Activated CD8-positive, alpha-beta memory T cell treated with anti-CD3 and anti-CD28 coated beads, Interleukin-2, amount 50 U/mL, for 24 hours (primary cell): ENCODE measurements at regions not wholly inside any gene's neighbourhood (a gene's known extent, or its start where the extent isn't known, plus 50 kb on each side); places are given as distances from the start of the nearest gene placed in this dataset.
"Not testable (repeated sequence)": the region's sequence is repeated elsewhere in the genome, so short reads cannot be mapped to it uniquely, and the experiment has no call there.

Experiments used
- DNase-seq: peaks from one replicate; pipeline ENCODE4 v3.0.0-alpha.2; 2020; ENCODE audit errors: extremely low read depth

- no peak for DNase-seq
Observed at GRCh38 chr7:136325578-136325977, 348.4 kb upstream of the MTPN start.

GRCh38 chr7:136325027-136325426 is 347.9 kb upstream of the MTPN start:
- no peak for DNase-seq

GRCh38 chr7:136324073-136324704 is 347.0 kb upstream of the MTPN start:
- DNase-seq = no peak

GRCh38 chr7:136312592-136312991 is 335.4 kb upstream of the MTPN start:
- no peak for DNase-seq

- no peak for DNase-seq
Observed at GRCh38 chr7:136309407-136309806, 332.2 kb upstream of the MTPN start.

- DNase-seq = no peak
Observed at GRCh38 chr7:136308230-136308629, 331.1 kb upstream of the MTPN start.

- no peak for DNase-seq
Observed at GRCh38 chr7:136303162-136303561, 326.0 kb upstream of the MTPN start.

- no peak for DNase-seq
Observed at GRCh38 chr7:136302049-136302448, 324.9 kb upstream of the MTPN start.

- DNase-seq = no peak
Observed at GRCh38 chr7:136294977-136295376, 317.8 kb upstream of the MTPN start.

GRCh38 chr7:136293841-136294391 is 316.8 kb upstream of the MTPN start:
- DNase-seq = no peak

GRCh38 chr7:136293272-136293671 is 316.1 kb upstream of the MTPN start:
- no peak for DNase-seq

- no peak for DNase-seq
Observed at GRCh38 chr7:136292365-136292764, 315.2 kb upstream of the MTPN start.

- DNase-seq = no peak
Observed at GRCh38 chr7:136290351-136290750, 313.2 kb upstream of the MTPN start.

GRCh38 chr7:136278057-136278456 is 300.9 kb upstream of the MTPN start:
- DNase-seq = no peak

- DNase-seq = no peak
Observed at GRCh38 chr7:136275794-136276193, 298.6 kb upstream of the MTPN start.

- DNase-seq = no peak
Observed at GRCh38 chr7:136274636-136275345, 297.6 kb upstream of the MTPN start.

GRCh38 chr7:136272934-136273333 is 295.8 kb upstream of the MTPN start:
- no peak for DNase-seq

- DNase-seq = no peak
Observed at GRCh38 chr7:136267822-136268221, 290.7 kb upstream of the MTPN start.

GRCh38 chr7:136266457-136266856 is 289.3 kb upstream of the MTPN start:
- no peak for DNase-seq

- not testable (repeated sequence) for DNase-seq
Observed at GRCh38 chr7:136264304-136264703, 287.1 kb upstream of the MTPN start.

GRCh38 chr7:136263112-136263860 is 286.1 kb upstream of the MTPN start:
- not testable (repeated sequence) for DNase-seq

- DNase-seq = not testable (repeated sequence)
Observed at GRCh38 chr7:136260591-136260990, 283.4 kb upstream of the MTPN start.

- DNase-seq = no peak
Observed at GRCh38 chr7:136259074-136259473, 281.9 kb upstream of the MTPN start.
